ENCODE measurements at regions not wholly inside any gene's neighbourhood (a gene's known extent, or its start where the extent isn't known, plus 50 kb on each side); places are given as distances from the start of the nearest gene placed in this dataset.

DNA sequence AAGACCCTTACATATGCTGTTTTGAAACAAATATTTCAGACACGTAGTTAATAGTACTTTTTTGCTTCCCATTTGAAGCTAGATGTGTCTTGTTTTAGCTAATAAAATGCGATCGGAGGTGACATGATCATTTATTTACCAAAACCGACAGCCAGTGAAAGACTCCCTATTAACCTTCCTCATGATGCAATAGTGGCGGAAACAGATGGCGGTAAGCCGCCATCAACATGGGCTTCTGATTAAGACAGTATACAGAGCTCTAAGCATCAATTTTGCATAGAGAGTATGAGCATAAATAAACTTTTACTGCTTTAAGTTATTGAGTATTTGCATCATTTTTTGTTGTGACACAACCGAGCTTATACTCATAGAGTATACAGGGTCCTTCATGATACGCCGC lies 1282.4 kb upstream of the ADGRB3 start:
- TF ChIP-seq, protein P1, sequence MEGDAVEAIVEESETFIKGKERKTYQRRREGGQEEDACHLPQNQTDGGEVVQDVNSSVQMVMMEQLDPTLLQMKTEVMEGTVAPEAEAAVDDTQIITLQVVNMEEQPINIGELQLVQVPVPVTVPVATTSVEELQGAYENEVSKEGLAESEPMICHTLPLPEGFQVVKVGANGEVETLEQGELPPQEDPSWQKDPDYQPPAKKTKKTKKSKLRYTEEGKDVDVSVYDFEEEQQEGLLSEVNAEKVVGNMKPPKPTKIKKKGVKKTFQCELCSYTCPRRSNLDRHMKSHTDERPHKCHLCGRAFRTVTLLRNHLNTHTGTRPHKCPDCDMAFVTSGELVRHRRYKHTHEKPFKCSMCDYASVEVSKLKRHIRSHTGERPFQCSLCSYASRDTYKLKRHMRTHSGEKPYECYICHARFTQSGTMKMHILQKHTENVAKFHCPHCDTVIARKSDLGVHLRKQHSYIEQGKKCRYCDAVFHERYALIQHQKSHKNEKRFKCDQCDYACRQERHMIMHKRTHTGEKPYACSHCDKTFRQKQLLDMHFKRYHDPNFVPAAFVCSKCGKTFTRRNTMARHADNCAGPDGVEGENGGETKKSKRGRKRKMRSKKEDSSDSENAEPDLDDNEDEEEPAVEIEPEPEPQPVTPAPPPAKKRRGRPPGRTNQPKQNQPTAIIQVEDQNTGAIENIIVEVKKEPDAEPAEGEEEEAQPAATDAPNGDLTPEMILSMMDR (conservative IDR thresholded peaks at IDR 0.05; ENCODE audit: low read depth, low read length) = no peak
- no peak for TF ChIP-seq EZH2 (IDR thresholded peaks at IDR 0.05; ENCODE audit: low read length, unreplicated experiment)
